H1 (cell line): ENCODE measurements at regions not wholly inside any gene's neighbourhood (a gene's known extent, or its start where the extent isn't known, plus 50 kb on each side); places are given as distances from the start of the nearest gene placed in this dataset.

Source experiments
- BACH1 ChIP-seq: IDR thresholded peaks from 2 replicates; pipeline ENCODE4 v1.6.1; 2012; ENCODE audit warnings: low read length, improper control_type of control experiment
- CHD1 ChIP-seq: IDR thresholded peaks from 2 replicates; pipeline ENCODE4 v1.6.1; 2012; ENCODE audit warnings: low read depth, low read length, improper control_type of control experiment
- CTBP2 ChIP-seq: IDR thresholded peaks from 2 replicates; pipeline ENCODE4 v1.7.0; 2011; ENCODE audit warnings: borderline replicate concordance, mild to moderate bottlenecking, moderate library complexity, mixed read lengths, low read length; ENCODE audit not compliant: insufficient read depth, insufficient read length
- EP300 ChIP-seq, 2 experiments: IDR thresholded peaks; 1 replicate in 1 of 2; 2 replicates in 1 of 2; pipeline ENCODE4 v1.6.1; 2011 to 2012; ENCODE audit warnings: low read depth in 2 of 2, low read length in 2 of 2, mild to moderate bottlenecking in 2 of 2, borderline replicate concordance in 1 of 2, inconsistent platforms in 1 of 2, moderate library complexity in 1 of 2
- JUN ChIP-seq: IDR thresholded peaks from 2 replicates; pipeline ENCODE4 v1.6.1; 2011; ENCODE audit warnings: low read depth, mild to moderate bottlenecking, improper control_type of control experiment, low read length
- RAD21 ChIP-seq, 2 experiments: IDR thresholded peaks in 1 of 2; conservative IDR thresholded peaks in 1 of 2; 2 replicates each; pipeline ENCODE4 v1.6.1; 2011; ENCODE audit warnings: low read depth in 2 of 2, low read length in 2 of 2, improper control_type of control experiment in 1 of 2, inconsistent platforms in 1 of 2, mild to moderate bottlenecking in 1 of 2, moderate library complexity in 1 of 2
- RFX5 ChIP-seq: IDR thresholded peaks from 2 replicates; pipeline ENCODE4 v1.6.1; 2011; ENCODE audit warnings: low read depth, low read length, improper control_type of control experiment, borderline replicate concordance
- TF ChIP-seq, protein P1 (sequence below): fragments of 300-600 bp; sonication (generic); IDR thresholded peaks from 2 replicates; pipeline ENCODE4 v1.7.1; 2012; ENCODE audit warnings: low read length, moderate library complexity, mild to moderate bottlenecking, inconsistent platforms; ENCODE audit not compliant: insufficient replicate concordance

- TF ChIP-seq, protein P1, sequence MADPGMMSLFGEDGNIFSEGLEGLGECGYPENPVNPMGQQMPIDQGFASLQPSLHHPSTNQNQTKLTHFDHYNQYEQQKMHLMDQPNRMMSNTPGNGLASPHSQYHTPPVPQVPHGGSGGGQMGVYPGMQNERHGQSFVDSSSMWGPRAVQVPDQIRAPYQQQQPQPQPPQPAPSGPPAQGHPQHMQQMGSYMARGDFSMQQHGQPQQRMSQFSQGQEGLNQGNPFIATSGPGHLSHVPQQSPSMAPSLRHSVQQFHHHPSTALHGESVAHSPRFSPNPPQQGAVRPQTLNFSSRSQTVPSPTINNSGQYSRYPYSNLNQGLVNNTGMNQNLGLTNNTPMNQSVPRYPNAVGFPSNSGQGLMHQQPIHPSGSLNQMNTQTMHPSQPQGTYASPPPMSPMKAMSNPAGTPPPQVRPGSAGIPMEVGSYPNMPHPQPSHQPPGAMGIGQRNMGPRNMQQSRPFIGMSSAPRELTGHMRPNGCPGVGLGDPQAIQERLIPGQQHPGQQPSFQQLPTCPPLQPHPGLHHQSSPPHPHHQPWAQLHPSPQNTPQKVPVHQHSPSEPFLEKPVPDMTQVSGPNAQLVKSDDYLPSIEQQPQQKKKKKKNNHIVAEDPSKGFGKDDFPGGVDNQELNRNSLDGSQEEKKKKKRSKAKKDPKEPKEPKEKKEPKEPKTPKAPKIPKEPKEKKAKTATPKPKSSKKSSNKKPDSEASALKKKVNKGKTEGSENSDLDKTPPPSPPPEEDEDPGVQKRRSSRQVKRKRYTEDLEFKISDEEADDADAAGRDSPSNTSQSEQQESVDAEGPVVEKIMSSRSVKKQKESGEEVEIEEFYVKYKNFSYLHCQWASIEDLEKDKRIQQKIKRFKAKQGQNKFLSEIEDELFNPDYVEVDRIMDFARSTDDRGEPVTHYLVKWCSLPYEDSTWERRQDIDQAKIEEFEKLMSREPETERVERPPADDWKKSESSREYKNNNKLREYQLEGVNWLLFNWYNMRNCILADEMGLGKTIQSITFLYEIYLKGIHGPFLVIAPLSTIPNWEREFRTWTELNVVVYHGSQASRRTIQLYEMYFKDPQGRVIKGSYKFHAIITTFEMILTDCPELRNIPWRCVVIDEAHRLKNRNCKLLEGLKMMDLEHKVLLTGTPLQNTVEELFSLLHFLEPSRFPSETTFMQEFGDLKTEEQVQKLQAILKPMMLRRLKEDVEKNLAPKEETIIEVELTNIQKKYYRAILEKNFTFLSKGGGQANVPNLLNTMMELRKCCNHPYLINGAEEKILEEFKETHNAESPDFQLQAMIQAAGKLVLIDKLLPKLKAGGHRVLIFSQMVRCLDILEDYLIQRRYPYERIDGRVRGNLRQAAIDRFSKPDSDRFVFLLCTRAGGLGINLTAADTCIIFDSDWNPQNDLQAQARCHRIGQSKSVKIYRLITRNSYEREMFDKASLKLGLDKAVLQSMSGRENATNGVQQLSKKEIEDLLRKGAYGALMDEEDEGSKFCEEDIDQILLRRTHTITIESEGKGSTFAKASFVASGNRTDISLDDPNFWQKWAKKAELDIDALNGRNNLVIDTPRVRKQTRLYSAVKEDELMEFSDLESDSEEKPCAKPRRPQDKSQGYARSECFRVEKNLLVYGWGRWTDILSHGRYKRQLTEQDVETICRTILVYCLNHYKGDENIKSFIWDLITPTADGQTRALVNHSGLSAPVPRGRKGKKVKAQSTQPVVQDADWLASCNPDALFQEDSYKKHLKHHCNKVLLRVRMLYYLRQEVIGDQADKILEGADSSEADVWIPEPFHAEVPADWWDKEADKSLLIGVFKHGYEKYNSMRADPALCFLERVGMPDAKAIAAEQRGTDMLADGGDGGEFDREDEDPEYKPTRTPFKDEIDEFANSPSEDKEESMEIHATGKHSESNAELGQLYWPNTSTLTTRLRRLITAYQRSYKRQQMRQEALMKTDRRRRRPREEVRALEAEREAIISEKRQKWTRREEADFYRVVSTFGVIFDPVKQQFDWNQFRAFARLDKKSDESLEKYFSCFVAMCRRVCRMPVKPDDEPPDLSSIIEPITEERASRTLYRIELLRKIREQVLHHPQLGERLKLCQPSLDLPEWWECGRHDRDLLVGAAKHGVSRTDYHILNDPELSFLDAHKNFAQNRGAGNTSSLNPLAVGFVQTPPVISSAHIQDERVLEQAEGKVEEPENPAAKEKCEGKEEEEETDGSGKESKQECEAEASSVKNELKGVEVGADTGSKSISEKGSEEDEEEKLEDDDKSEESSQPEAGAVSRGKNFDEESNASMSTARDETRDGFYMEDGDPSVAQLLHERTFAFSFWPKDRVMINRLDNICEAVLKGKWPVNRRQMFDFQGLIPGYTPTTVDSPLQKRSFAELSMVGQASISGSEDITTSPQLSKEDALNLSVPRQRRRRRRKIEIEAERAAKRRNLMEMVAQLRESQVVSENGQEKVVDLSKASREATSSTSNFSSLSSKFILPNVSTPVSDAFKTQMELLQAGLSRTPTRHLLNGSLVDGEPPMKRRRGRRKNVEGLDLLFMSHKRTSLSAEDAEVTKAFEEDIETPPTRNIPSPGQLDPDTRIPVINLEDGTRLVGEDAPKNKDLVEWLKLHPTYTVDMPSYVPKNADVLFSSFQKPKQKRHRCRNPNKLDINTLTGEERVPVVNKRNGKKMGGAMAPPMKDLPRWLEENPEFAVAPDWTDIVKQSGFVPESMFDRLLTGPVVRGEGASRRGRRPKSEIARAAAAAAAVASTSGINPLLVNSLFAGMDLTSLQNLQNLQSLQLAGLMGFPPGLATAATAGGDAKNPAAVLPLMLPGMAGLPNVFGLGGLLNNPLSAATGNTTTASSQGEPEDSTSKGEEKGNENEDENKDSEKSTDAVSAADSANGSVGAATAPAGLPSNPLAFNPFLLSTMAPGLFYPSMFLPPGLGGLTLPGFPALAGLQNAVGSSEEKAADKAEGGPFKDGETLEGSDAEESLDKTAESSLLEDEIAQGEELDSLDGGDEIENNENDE: no peak
- no peak for TF ChIP-seq BACH1
- no peak for TF ChIP-seq EP300 (IDR thresholded peaks at IDR 0.05; ENCODE audit: borderline replicate concordance in 1 of 2, low read depth in 2 of 2, low read length in 2 of 2)
- TF ChIP-seq RFX5: no peak
- TF ChIP-seq JUN: no peak
- no peak for TF ChIP-seq RAD21 (IDR thresholded peaks at IDR 0.05 in 1 of 2, conservative IDR thresholded peaks at IDR 0.05 in 1 of 2; ENCODE audit: low read depth in 2 of 2, low read length in 2 of 2)
- no peak for TF ChIP-seq CHD1
- TF ChIP-seq CTBP2: no peak
These were observed 149.2 kb downstream of the NPIPB5 start (continued) for GRCh38 chr16:22659933-22660332.
